ENCODE measurements at regions not wholly inside any gene's neighbourhood (a gene's known extent, or its start where the extent isn't known, plus 50 kb on each side); places are given as distances from the start of the nearest gene placed in this dataset.

DNA sequence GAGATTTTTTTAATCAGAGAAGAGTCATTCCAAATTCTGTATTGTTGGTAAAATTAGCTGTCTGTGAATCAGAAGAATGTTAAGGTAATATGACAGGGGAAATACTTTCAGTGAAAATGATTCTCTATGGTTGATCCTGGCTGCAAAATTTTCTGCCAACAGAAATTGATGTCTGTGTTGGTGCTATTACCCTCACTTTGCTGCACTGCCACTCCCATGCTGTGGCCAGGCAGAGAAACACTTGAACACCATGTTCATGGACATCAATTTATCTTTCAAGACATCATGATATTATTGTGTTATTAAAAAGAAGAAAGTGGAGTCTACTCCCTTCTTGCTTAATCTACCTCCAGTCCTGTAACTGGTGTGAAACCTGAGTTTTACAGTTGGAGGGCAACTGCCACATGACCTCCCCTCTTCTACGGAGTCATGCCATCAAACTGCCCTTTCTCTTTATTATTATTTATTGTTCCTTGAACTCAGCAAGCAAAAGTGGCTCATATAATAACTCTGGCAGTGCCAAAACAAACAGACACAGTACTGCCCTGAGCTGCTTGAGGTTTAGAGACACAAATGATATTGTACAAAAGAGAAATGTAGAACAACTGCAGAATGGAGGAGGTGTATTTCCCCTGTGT is 288.0 kb upstream of the JAG1 start:
- no peak for DNase-seq

DNA sequence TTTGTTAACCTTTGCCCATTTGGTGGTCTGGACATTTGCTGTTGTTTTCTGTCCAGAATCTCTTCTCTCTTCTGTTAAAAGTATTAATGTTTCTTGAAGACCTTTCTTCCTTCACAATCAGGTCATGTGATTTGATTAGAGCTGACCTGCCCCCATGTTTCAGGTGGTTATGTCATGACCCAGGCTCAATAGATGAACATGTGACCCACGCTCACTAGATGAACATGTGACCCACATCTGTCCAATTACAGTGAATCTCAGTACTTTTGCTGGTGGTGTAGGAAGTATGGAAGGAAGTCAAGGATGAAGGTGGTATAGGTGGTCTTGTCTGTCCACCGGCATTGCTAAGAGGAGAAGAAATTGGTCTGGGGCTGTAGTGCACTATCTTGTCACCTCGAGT is 289.1 kb upstream of the JAG1 start:
- DNase-seq = no peak

DNA sequence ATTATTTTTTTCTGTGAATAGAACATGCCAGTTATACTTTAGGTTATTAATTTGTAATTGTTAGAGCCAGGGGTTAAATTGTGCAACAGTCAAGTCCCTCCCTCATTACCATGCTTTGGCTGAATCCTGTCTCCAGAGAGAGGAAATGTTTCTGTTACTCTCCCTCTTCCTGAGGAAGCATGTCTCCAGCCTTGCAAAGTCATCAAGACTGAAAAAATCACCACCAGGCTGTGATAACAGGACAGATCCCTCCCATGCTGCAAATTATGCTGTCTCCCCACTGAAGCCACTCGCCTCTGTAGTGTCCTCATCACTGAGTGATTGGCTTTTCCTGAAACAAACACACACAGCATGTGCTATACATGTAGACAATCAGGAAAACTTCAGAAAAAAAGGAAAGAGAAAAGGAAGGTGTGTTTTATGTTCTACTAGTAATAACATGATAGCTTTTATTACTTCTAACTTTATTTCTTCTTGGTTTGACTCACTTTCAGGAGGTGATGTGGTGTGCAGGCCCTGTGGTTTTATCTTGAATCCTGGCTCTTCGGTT is 290.0 kb upstream of the JAG1 start:
- DNase-seq = no peak

DNA sequence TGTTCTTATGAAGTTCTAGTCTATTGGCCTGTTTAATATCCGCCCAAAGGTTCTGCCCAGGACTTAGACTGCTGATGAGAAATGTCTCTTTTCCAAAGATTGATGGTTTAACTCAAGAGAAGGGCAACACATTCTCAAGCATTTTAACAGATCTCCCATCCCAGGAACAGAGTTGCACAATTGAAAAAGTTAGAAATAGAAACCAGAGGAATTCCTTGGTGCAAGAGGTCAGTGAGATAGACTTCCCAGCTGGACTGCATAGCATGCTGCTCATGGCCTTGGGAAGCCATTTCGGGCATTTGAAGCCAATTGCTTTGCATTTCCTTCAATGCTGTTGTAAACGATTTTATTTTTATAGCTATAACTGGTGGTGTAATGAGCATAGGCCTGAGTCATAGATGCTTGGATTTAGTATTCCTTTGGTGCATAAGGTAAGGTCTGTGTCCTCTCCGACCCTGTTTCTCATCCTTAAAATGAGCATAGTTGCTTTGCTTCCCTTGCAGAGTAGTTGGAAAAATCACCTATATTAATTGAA is 292.2 kb upstream of the JAG1 start:
- DNase-seq = no peak

DNA sequence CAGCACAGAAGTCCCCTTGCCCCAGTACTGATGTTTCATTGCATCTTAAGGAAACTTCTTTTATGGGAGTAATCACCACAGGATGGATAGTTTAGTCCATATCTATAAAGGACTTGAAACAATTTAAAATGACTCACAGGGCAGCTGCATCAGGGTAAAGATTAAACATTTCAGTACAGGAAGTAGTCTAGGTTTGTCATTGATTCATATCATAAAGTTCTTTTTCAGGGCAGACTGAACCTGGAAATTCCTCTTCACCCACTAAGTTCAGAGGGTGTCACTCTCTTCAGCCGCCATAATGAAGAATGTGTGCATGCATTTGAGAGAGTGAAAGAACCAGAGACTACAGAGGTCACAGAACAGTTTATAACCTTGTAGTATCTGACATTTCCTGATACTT is 296.3 kb upstream of the JAG1 start:
- DNase-seq = no peak

DNA sequence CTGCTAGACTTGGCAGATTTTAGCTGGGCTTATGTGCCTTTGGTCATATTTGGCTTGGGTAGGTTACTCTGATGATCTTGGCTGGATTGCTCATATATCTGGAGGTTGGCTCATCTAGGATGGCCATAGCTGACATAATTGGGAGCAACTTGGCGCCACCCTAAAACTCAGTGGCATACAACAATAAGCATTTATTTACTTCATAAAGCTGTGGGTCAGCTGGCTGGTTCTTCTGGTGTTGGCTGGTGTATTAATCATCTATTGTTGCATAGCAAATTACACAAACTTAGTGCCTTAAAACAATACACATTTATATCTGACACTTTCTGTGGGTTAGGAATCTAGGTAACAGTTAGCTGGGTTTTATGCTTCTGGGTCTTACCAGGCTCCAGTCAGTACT is 297.3 kb upstream of the JAG1 start:
- no peak for DNase-seq

DNA sequence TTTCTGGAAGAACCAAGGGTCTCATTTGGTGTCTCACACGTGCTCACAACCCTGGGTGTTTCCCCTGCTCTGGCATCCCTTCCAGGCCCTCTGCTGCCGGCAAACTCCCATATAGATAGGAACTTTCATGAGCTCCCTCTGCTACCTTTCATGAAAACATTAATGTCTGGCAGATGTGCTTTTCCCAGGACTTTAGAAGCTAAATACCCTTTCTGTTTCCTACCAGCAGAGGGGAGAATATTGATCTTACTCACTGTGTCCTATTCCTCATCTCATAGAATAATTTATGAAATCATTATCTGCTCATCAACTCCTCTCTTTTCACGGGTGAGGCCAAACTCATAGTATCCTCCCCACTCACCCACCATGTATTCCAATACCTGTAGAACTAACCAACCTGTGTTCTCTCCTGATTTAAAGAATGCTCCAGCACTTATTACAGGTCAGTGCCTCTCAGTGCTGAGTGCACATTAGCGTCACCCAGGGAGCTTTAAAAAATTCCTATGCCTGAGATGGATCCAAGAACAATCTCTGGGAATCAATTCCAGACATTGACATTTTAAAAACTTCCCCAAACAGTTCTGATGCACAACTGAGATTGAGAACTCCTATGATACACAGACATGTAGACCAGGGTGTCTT is 298.5 kb upstream of the JAG1 start:
- no peak for DNase-seq

DNA sequence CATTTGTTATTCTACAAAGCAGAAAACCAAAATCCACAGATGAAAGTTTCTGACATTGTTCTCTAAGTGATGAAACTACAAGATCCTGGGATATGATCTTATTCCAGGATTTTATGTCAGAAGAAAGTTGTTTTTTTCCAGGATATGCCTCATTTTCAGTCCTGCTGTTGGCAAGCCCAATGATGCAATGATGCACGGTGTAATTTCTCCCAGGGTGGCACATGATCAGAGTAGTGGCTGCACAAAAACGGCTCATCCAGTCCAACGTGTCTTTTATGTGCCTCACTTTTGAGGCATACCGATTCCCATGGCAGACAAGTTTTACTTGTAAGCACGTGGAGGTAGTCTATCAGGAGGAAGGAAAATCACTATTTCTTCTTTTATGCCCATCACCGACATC is 302.3 kb upstream of the JAG1 start:
- no peak for DNase-seq

DNA sequence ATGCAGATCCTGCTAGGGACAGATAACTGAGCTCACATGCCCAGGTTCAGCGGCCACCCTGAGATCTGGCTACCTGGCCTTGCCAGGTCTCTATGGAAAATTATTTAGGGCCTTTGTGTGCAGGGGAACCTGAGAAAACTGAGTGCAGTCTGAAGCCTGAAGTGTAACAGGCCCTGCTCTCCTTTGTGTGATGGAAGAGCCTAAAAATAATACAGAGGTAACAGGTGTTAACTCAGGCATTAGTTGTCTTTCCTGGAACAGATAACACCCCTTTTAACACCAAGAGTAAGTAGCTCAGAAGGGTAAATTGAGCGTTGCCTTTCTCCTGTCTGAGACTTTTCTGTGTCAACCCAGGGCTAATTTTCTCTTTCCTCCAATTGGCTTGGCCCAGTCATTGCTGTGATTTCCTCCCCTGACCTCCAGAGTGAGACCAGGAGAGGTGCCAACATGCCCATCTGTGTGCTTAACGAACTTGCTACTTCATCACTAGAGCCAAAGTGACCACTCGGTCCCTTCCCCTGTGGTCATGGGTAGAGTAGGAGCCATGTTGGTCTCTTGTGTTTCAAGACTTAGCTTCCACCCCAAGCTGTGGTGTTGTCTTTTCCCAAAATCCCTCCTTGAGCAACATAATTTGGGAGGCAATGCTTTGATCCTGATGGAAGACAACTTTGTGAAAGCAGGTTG is 304.4 kb upstream of the JAG1 start:
- DNase-seq = no peak

DNA sequence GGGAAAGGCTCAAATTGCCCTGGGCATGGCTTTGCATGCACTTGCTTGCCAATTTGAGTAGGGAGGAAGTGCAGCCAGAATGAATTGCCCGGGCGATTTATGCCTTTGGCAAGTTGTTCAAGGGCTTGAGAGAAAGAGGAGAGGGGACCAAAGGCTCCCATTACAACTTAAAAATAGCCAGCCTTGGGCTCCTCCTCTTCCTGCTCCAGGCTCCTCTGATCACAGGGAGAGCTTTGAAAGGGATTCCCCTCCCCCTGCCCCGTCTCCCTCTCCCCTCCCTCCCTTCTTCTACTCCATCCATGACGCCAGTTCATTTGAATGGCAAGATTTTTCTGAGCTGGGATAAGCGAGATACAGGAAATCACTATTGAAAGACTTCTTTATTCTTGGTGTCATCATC is 304.9 kb upstream of the JAG1 start:
- peak; percentile 33 for DNase-seq

DNA sequence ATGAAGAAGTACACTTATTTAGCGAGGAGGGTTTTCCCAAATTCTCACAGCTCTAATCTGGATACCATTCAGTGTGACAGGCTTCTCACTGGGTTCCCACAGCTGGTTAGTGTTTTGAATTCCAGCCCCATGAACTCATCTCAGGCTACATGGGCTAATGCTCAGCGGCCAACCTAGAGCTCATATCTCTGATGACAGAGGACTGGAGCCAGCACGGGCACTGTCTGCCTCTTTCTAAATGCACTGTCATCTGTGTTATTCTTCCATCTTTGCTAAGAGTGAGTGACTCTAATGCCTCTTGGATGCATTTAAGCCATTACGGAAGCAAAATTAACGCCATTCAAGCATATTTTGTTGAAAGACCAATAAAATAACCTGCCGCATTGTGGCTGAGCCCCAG is 308.9 kb upstream of the JAG1 start:
- peak; percentile 62 for DNase-seq

DNA sequence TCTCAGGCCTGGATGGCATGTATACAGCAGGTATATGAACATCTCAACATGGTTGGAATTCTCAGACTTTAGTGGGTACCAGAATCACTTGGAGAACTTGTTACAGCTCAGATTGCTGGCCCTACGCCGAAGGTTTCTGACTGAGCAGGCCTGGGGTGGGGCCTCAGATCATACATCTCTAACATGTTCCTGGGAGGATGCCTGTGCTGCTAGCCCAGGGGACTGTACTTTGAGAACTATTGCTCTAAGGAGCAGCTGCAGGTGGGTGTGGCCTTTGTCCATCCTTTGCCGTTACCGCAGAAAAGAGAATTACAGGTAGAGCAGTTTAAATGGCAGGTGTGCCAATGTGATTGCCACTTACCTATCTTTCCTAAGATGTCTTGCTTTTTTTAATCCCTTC is 310.5 kb upstream of the JAG1 start:
- DNase-seq = no peak

DNA sequence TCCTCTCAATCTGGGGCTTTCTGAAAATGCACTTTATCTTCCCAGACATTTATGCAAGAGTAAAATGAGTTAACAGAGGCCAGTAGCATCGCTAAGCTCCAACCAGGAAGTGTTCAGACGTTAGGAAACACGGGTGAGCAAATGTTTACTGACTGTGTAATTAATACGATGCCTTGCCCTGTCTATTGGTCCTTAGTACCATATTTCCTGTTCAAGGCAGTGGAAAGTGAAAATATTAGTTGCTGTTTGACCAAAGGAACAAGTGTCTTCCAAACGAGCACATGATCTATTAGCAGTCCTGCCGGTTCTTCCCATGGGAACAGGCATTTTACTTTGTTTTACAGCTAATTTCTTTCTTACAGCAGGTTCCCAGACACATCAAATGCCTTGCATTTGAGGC is 311.1 kb upstream of the JAG1 start:
- DNase-seq = no peak

DNA sequence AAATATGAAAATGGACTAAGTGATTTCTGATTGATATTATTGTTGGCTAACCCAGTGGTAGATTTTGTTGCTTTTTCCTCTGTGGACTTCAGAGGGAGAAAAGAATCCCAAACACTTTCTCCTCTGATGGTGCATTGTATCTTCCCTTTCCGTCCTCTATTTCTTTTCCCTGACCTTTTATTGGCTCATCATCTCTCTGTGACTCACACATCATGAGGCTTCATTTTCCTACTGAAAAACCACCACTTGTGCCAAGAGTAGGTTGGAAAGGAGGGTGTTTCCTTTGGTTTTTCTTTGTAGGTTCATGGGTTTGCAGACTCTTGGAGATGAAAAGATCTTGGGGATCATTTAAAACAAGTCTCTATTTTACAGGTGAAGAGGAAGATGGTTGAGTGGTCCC is 311.7 kb upstream of the JAG1 start:
- no peak for DNase-seq

DNA sequence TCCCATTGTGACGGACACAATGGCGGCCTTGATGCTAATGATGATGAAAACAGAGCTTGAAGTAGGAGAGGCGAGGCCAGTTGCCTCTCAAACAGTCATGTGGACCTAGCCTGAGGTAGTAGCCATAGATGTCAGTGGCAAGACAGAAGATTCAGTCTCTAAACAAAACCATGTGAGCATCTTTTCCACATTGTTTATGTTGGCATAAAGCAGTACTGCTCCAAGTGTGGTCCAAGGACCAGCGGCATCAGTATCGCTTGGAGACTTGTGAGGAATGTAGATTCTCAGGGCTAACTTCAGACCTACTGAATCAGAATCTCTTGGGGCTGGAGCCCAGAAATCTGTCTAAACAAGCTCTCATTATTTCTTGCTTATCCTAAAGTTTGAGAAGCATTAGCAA is 312.8 kb upstream of the JAG1 start:
- DNase-seq = no peak

DNA sequence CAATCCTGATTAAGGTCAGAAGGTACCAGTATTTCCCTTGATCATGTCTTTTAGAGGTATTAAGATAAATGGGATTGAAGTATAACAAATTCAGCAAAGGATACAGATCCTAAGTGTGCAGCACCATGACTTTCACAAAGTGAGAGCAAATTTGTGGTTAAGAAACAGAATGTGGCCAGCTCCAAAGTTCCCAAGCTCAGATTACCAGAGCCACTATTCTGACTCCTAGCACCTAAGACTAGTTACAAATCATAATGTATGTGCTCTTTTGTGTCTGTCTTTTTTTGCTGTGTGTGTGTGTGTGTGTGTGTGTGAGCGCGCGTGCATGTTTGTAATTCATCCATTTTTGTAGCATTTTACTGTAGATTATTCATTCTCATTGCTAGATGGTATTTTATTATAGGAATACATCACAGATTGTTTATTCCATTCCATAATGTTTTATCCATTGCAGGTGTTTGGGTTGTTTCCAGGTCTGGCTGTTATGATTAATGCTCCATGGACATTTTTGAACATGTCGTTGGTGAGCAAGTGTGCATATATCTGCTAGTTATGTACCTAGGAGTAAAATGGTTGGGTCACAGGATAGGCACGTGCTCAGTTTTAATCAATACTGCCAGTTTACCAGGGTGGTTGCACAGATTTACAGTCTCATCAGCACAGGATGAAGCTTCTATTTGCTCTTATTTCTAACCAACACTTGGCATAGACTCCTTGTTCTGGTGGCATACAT is 314.0 kb upstream of the JAG1 start:
- no peak for DNase-seq

DNA sequence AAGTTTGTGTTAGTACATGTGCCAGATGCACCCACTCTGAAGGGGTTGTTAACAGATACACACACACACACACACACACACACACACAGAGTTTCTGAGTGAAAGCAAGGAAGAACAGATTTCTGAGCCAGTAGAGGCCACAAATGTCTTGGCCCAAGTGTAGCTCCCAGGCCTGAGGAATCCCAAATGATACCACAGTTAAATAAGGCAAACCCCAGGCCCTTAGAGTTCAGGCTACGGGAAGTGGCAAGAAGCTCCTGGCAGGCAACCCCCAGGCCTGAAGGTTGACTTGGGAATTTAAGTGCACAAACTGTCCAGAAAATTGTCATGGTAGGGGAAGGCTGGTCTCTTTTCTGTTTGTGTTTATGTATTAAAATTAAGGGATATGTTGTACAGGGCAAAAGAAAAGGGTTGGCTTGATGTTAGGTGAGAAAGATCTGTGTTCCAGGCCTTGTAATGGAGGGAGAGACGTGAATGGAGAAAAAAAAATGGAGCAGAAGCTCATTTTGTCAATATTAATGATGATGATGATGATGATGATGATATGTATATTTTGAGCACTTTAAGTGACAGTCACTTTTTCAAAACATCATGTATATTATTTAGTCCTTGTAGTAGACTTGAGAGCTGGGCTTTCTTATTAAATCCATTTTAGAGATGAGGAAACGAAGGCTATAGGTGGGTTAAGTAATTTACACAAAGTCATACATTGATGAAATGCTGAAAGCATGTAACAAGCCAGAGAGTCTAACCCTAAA is 317.0 kb upstream of the JAG1 start:
- peak; percentile 25 for DNase-seq

DNA sequence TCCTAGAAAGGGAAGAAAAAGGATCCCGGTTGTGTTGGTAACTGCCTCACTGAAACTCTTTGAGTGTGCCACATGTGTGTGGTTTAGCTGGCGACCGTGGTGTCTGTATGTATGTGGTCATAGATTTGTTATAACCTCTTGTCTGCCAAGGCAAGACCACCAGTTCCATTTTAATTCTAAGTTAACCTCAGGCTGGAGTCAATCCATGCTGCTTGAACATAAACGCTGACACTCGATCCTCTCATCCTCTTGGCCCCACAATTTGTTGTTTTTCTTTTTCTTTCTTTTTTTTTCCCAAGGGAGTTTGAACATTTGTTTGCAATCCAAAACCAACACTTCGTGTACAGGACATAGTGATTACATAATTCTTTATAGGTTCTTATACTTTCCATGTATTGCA is 318.9 kb upstream of the JAG1 start:
- peak; percentile 60 for DNase-seq

DNA sequence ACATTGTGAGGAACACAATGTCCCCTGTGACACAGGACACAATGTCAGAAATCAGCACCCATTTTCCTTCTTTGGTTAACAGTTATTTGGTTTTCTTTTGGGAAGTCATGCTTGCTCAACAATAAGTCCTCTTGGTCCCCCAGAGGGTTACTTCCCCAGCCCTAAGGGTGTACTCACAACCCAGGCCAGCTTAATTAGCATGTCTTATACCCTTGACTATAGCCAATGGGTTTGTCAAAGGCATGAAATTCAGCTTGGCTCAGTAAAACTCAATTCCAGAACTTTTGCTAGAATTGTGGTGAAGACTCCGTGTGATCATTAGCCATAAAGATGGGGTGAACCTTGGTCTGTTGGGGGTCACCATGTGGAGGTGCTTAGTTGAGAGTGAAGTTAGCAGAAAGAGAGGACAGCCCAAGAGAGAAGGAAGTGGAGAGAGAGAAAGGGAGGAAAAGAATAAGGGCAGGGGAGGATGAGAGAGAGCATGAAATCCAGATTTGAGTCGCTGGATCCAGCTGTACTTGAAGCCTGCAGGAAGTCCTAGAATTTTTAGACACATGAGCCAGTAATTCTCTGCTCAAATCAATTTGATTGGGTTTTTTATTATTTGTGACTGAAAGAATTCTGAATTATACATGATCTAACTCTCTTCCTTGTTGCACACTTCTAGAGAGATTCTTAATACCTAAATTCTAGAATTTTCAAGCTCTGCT is 321.3 kb upstream of the JAG1 start:
- DNase-seq = peak; percentile 23

DNA sequence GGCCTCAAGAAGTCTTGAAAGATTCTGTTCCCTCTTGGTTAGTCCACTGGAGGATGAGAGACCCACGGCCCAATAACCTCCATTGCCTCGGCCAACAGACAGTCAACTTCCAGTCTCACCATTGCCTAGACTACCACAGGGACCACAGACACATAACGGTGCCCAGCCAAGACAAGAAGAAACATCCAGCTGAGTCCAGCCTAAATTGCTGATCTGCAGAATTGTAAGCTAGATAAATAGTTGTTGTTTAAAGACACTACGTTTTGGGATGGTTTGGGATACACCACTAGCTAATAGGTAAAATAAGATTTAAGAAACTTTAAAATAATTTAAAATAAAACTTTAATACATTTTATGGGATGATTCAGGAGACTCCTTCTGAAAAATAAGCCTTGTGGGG is 324.7 kb upstream of the JAG1 start:
- DNase-seq = no peak

DNA sequence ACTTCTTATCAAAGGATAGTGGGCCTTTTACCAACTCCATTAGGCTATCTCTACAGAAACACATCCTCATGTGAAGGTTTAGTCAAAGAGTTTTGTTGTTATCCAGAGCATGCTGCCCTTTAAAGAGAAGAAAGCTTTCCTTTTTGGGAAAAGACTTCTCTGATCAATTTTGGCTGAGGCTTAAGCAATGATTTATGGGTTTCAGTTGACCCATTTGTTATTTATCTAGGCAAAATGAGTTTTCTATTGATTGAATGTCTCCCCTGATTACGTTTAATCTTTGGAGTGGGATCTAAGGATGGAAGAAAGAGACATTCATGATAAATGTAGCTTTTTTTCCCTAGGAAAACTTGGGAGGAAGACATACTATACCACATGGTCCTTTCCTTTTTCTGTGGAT is 326.6 kb upstream of the JAG1 start:
- no peak for DNase-seq

DNA sequence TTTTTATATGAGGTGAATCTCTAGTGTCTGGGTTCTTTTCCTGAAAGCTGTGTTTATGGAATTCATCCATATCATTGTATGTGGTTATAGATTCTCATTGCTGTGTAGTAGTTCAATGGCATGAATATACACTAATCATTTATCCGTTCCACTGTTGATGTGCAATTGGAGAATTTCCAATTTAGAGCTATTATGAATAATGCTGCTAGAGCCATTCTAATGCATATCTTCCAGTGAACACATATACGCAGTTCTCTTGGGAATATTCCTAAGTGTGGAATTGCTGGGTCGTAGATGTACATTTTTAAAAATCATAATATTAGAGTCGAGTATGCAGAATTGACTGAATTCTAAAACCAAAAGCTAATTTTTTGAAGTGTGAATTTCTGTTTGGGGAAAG is 327.5 kb upstream of the JAG1 start:
- no peak for DNase-seq

All from right hindlimb (tissue), 1 donor.